Activated CD4-positive, alpha-beta T cell treated with anti-CD3 and anti-CD28 coated beads, Interleukin-2, amount 50 U/mL, for 24 hours (primary cell): ENCODE measurements at regions not wholly inside any gene's neighbourhood (a gene's known extent, or its start where the extent isn't known, plus 50 kb on each side); places are given as distances from the start of the nearest gene placed in this dataset.

Experiments
- DNase-seq, 2 donors: peaks; one replicate each; pipeline ENCODE4 v3.0.0-alpha.2; 2020; ENCODE audit warnings: low read depth in 1 of 2, low spot score in 1 of 2

- no peak for DNase-seq
These were observed 123.6 kb upstream of the GALNT15 start for GRCh38 chr3:16050641-16051467.

GRCh38 chr3:16051691-16052090, 122.8 kb upstream of the GALNT15 start:
- DNase-seq = no peak

GRCh38 chr3:16052964-16053363, 121.5 kb upstream of the GALNT15 start:
- no peak for DNase-seq

GRCh38 chr3:16053794-16054193, 120.7 kb upstream of the GALNT15 start:
- no peak for DNase-seq

GRCh38 chr3:16055606-16056211, 118.8 kb upstream of the GALNT15 start:
- DNase-seq = no peak

- no peak for DNase-seq
These were observed 118.3 kb upstream of the GALNT15 start for GRCh38 chr3:16056217-16056616.

- no peak for DNase-seq
These were observed 116.0 kb upstream of the GALNT15 start for GRCh38 chr3:16058521-16058920.

- no peak for DNase-seq
These were observed 115.4 kb upstream of the GALNT15 start for GRCh38 chr3:16059081-16059537.

- DNase-seq = no peak
These were observed 114.6 kb upstream of the GALNT15 start for GRCh38 chr3:16059711-16060357.

- DNase-seq = no peak
These were observed 114.1 kb upstream of the GALNT15 start for GRCh38 chr3:16060358-16060852.

- no peak for DNase-seq
These were observed 113.5 kb upstream of the GALNT15 start for GRCh38 chr3:16060945-16061344.

GRCh38 chr3:16061491-16061890, 113.0 kb upstream of the GALNT15 start:
- DNase-seq = no peak

GRCh38 chr3:16063603-16064002, 110.9 kb upstream of the GALNT15 start:
- DNase-seq = no peak

- DNase-seq = no peak
These were observed 109.7 kb upstream of the GALNT15 start for GRCh38 chr3:16064642-16065414.

- DNase-seq = no peak
These were observed 107.9 kb upstream of the GALNT15 start for GRCh38 chr3:16066545-16066944.

GRCh38 chr3:16066975-16067374, 107.5 kb upstream of the GALNT15 start:
- no peak for DNase-seq

- DNase-seq = no peak
These were observed 106.5 kb upstream of the GALNT15 start for GRCh38 chr3:16067837-16068471.

- DNase-seq = no peak
These were observed 105.1 kb upstream of the GALNT15 start for GRCh38 chr3:16069149-16069922.

- DNase-seq = no peak
These were observed 103.8 kb upstream of the GALNT15 start for GRCh38 chr3:16070707-16071106.

- DNase-seq = no peak
These were observed 103.3 kb upstream of the GALNT15 start for GRCh38 chr3:16071206-16071605.
